Caco-2 (cell line): ENCODE measurements at regions not wholly inside any gene's neighbourhood (a gene's known extent, or its start where the extent isn't known, plus 50 kb on each side); places are given as distances from the start of the nearest gene placed in this dataset.

Experiments
- BruUV-seq: library from RNA; stranded (reverse); fragments of 400-500 nt; replicated peaks from 2 replicates; lab custom pipeline; 2021; lab: Mats Ljungman, UMichigan
- CTCF ChIA-PET: fragments of 300-600 bp; sonication (Branson Sonifier 250); formaldehyde crosslinking; loops from one replicate; lab custom pipeline; 2022; ENCODE audit warnings: antibody characterized with exemption; lab: Charles Lee
- POLR2A ChIA-PET: fragments of 300-600 bp; sonication (Branson Sonifier 250); formaldehyde crosslinking; loops from one replicate; lab custom pipeline; 2022; ENCODE audit warnings: antibody characterized with exemption; lab: Charles Lee
- DNase-seq, 2 experiments: peaks; one replicate each; pipeline versions ENCODE4 v3.0.0 to v3.0.0-alpha.2; 2020 to 2022
- H3K27me3 ChIP-seq: replicated peaks from 2 replicates; pipeline ENCODE4 v1.6.0; 2011; ENCODE audit warnings: low read length; ENCODE audit not compliant: control insufficient read depth, insufficient read depth
- H3K36me3 ChIP-seq: 2 replicates; pipeline ENCODE4 v1.5.1; 2011; ENCODE audit warnings: low read length; ENCODE audit not compliant: control insufficient read depth, insufficient read depth
- H3K4me1 ChIP-seq: fragments of 250-450 bp; sonication (Bioruptor Pico); 2 replicates; pipeline ENCODE4 v1.5.1; 2020; ENCODE audit warnings: mild to moderate bottlenecking
- H3K4me3 ChIP-seq: 2 replicates; pipeline ENCODE4 v1.5.1; 2011; ENCODE audit warnings: low read depth, mild to moderate bottlenecking, control low read depth, low read length
- H3K9me3 ChIP-seq: fragments of 250-450 bp; sonication (Bioruptor Pico); 2 replicates; pipeline ENCODE4 v1.5.1; 2020; ENCODE audit warnings: mild to moderate bottlenecking, moderate library complexity
- H3K27ac Mint-ChIP-seq: one replicate; pipeline ENCODE4 v1.8.0; 2022; ENCODE audit warnings: mixed read lengths; ENCODE audit not compliant: unreplicated experiment
- H3K27me3 Mint-ChIP-seq: one replicate; pipeline ENCODE4 v1.8.0; 2022; ENCODE audit warnings: mixed read lengths; ENCODE audit not compliant: insufficient read depth, unreplicated experiment
- H3K36me3 Mint-ChIP-seq: one replicate; pipeline ENCODE4 v1.8.0; 2022; ENCODE audit warnings: mild to moderate bottlenecking, mixed read lengths; ENCODE audit not compliant: insufficient read depth, unreplicated experiment
- H3K4me1 Mint-ChIP-seq: one replicate; pipeline ENCODE4 v1.8.0; 2022; ENCODE audit warnings: low read depth, mixed read lengths; ENCODE audit not compliant: unreplicated experiment
- H3K4me3 Mint-ChIP-seq: one replicate; pipeline ENCODE4 v1.8.0; 2022; ENCODE audit warnings: mild to moderate bottlenecking, moderate library complexity, mixed read lengths; ENCODE audit not compliant: unreplicated experiment
- H3K9me3 Mint-ChIP-seq: one replicate; pipeline ENCODE4 v1.8.0; 2022; ENCODE audit warnings: mixed read lengths; ENCODE audit not compliant: unreplicated experiment
- CTCF ChIP-seq, 2 experiments: fragments of 200-600 bp in 1 of 2; IDR thresholded peaks; 1 replicate in 1 of 2; 2 replicates in 1 of 2; pipeline versions ENCODE4 v1.5.1 to v1.8.0; 2011 to 2022; ENCODE audit warnings: antibody characterized with exemption in 1 of 2, control low read depth in 1 of 2, inconsistent platforms in 1 of 2, low read depth in 1 of 2, low read length in 1 of 2, mild to moderate bottlenecking in 1 of 2, moderate library complexity in 1 of 2; ENCODE audit not compliant: insufficient read depth in 1 of 2, severe bottlenecking in 1 of 2, unreplicated experiment in 1 of 2
- intact Hi-C: fragments of 100-400 bp; cut with micrococcal nuclease; formaldehyde crosslinking; loops from one replicate; pipeline ENCODE4 v1.10.0; 2022; ENCODE audit not compliant: unreplicated experiment

GRCh38 chr12:115461401-115461800, 777.4 kb upstream of the TBX3 start:
- ChIA-PET CTCF (no interaction called here), POLR2A (no interaction called here)
- Mint-ChIP-seq H3K4me3 (no peak overlapping the region), H3K27me3 (no peaks in the 10 kb centered on the region), H3K9me3 (no peaks in the 10 kb centered on the region), H3K27ac (no peak overlapping the region), H3K4me1 (peaks cover 21% of the 10 kb centered on the region), H3K36me3 (no peaks in the 10 kb centered on the region)
- Histone ChIP-seq H3K27me3 (no peaks in the 10 kb centered on the region), H3K36me3 (no peaks in the 10 kb centered on the region), H3K4me1 (no peaks in the 10 kb centered on the region), H3K9me3 (peaks cover 6% of the 10 kb centered on the region; the same call in 1 of the 2 replicates), H3K4me3 (no peak overlapping the region)
- intact Hi-C loops = no loop called here
- no peak for DNase-seq
- no TSS peak for BruUV-seq
- no peak for TF ChIP-seq CTCF (IDR thresholded peaks at IDR 0.05; ENCODE audit: insufficient read depth in 1 of 2, low read depth in 1 of 2, low read length in 1 of 2, severe bottlenecking in 1 of 2, unreplicated experiment in 1 of 2)

- Histone ChIP-seq H3K36me3 (no peaks in the 10 kb centered on the region), H3K4me1 (0 out of 2 replicates have a peak, but pooled peaks cover 5% of the 10 kb centered on the region), H3K9me3 (peaks cover 6% of the 10 kb centered on the region; the same call in 1 of the 2 replicates), H3K27me3 (no peaks in the 10 kb centered on the region), H3K4me3 (no peak overlapping the region)
- no TSS peak for BruUV-seq
- ChIA-PET POLR2A (no interaction called here), CTCF (interaction anchor here (0.9 to 1.9 kb wide), 5 partner anchors 22 to 795 kb away, joined by 3 to 6 read pairs (median 4); no protein-coding TSS in a partner anchor)
- Mint-ChIP-seq H3K27ac (no peak overlapping the region), H3K27me3 (no peaks in the 10 kb centered on the region), H3K36me3 (no peaks in the 10 kb centered on the region), H3K4me1 (peaks cover 12% of the 10 kb centered on the region), H3K4me3 (no peak overlapping the region), H3K9me3 (no peaks in the 10 kb centered on the region)
- no peak for DNase-seq
- no peak for TF ChIP-seq CTCF (IDR thresholded peaks at IDR 0.05; ENCODE audit: insufficient read depth in 1 of 2, low read depth in 1 of 2, low read length in 1 of 2, severe bottlenecking in 1 of 2, unreplicated experiment in 1 of 2)
- intact Hi-C loops = loop anchor here (2.0 to 10.0 kb wide), 3 partner anchors 17 to 1205 kb away; no protein-coding TSS in a partner anchor
Measured at GRCh38 chr12:115457798-115458197, 773.8 kb upstream of the TBX3 start.

- intact Hi-C loops = loop anchor here (2.0 to 10.0 kb wide), 3 partner anchors 18 to 1205 kb away; no protein-coding TSS in a partner anchor
- TF ChIP-seq CTCF (IDR thresholded peaks at IDR 0.05; ENCODE audit: insufficient read depth in 1 of 2, low read depth in 1 of 2, low read length in 1 of 2, severe bottlenecking in 1 of 2, unreplicated experiment in 1 of 2) = peak in 1 of 2 experiments; percentile 38
- Histone ChIP-seq H3K9me3 (peaks cover 6% of the 10 kb centered on the region; the same call in 1 of the 2 replicates), H3K4me3 (no peak overlapping the region), H3K27me3 (no peaks in the 10 kb centered on the region), H3K4me1 (0 out of 2 replicates have a peak, but pooled peaks cover 12% of the 10 kb centered on the region), H3K36me3 (no peaks in the 10 kb centered on the region)
- Mint-ChIP-seq H3K9me3 (no peaks in the 10 kb centered on the region), H3K4me1 (peaks cover 12% of the 10 kb centered on the region), H3K4me3 (no peak overlapping the region), H3K27ac (no peak overlapping the region), H3K27me3 (no peaks in the 10 kb centered on the region), H3K36me3 (no peaks in the 10 kb centered on the region)
- ChIA-PET POLR2A (no interaction called here), CTCF (interaction anchor here (0.6 to 1.9 kb wide), 8 partner anchors 11 to 794 kb away, joined by 3 to 6 read pairs (median 4); no protein-coding TSS in a partner anchor)
- peak; percentile 45 to 68 for DNase-seq
- no TSS peak for BruUV-seq
Measured at GRCh38 chr12:115456946-115457689, 773.1 kb upstream of the TBX3 start.
